ENCODE measurements at regions not wholly inside any gene's neighbourhood (a gene's known extent, or its start where the extent isn't known, plus 50 kb on each side); places are given as distances from the start of the nearest gene placed in this dataset.

GRCh38 chr1:67589519-67590233, 95.3 kb upstream of the GADD45A start:
- Histone ChIP-seq H4K20me1 (ENCODE audit: insufficient read depth) (no peaks in the 10 kb centered on the region), H2AFZ (no peak overlapping the region), H3K9me2 (ENCODE audit: insufficient read depth) (no peaks in the 10 kb centered on the region), H3K4me3 (no peak overlapping the region), H3K36me3 (ENCODE audit: low read depth) (no peaks in the 10 kb centered on the region), H3K4me2 (no peak overlapping the region), H3F3A (ENCODE audit: insufficient read depth, low read depth) (no peaks in the 10 kb centered on the region), H3K4me1 (replicated peaks; ENCODE audit: insufficient read depth) (no peaks in the 10 kb centered on the region), H3K9me3 (ENCODE audit: insufficient read depth, low read depth) (no peaks in the 10 kb centered on the region), H3K79me2 (ENCODE audit: low read depth) (no peaks in the 10 kb centered on the region), H3K27ac (no peak overlapping the region), H3K27me3 (ENCODE audit: insufficient read depth, low read depth) (no peaks in the 10 kb centered on the region)
- POLR2A ChIA-PET (ENCODE audit: unreplicated experiment): no interaction called here
- BruUV-seq (replicated peaks): no TSS peak
- CTCF ChIA-PET: no interaction called here
- no peak for DNase-seq
- TF ChIP-seq CTCF (conservative IDR thresholded peaks at IDR 0.05): no peak
- intact Hi-C loops (cut with micrococcal nuclease; ENCODE audit: unreplicated experiment): no loop called here

DNA sequence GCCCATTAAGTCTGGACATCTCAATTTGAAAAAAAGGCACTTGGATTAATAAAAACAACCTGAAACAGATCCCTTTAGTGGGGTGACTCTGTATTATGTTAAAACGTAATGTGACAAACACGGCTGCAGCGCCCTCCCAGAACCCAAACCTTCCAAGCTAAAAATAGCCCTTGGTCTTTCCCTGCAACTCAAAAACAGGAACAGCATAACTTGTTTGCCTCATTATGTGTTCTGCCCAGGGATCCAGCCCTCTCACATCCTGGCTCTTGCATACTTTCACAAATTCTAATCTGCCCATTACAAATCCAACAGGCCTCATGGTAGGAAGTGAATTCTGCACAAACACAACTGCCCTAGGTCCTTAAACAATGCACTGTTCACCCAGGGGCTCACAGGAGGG, 94.7 kb upstream of the GADD45A start:
- Histone ChIP-seq H3K79me2 (ENCODE audit: low read depth) (no peaks in the 10 kb centered on the region), H3K36me3 (ENCODE audit: low read depth) (no peaks in the 10 kb centered on the region), H4K20me1 (ENCODE audit: insufficient read depth) (no peaks in the 10 kb centered on the region), H3K9me2 (ENCODE audit: insufficient read depth) (no peaks in the 10 kb centered on the region), H3K27ac (no peak overlapping the region), H3K4me1 (replicated peaks; ENCODE audit: insufficient read depth) (no peaks in the 10 kb centered on the region), H3K27me3 (ENCODE audit: insufficient read depth, low read depth) (no peaks in the 10 kb centered on the region), H3K4me2 (no peak overlapping the region), H3K4me3 (no peak overlapping the region), H3F3A (ENCODE audit: insufficient read depth, low read depth) (no peaks in the 10 kb centered on the region), H3K9me3 (ENCODE audit: insufficient read depth, low read depth) (no peaks in the 10 kb centered on the region), H2AFZ (no peak overlapping the region)
- intact Hi-C loops (cut with micrococcal nuclease; ENCODE audit: unreplicated experiment): no loop called here
- ChIA-PET POLR2A (ENCODE audit: unreplicated experiment) (no interaction called here), CTCF (no interaction called here)
- TF ChIP-seq CTCF (conservative IDR thresholded peaks at IDR 0.05) (no peak), EZH2 (IDR thresholded peaks at IDR 0.05; ENCODE audit: low read depth) (no peak)
- no TSS peak for BruUV-seq (replicated peaks)
- no peak for DNase-seq

DNA sequence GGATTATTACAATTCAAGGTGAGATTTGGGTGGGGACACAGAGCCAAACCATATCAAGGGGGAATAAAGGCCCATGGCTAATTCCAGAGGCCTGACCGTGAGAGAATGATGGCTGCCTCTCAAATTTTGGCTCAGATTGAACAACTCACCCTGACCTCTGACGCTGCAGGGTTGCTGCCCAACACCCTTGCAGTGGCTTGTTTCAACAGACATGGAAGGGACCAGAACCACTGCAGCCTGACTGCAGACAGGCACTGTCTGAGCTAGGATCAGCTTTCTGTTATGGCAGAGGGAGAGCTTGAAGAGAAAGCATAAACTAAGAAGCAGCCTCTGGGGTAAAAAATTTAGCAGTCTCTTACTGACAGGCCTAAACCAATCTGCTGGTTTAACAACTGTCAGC, 90.2 kb upstream of the GADD45A start:
- Histone ChIP-seq H3K4me1 (replicated peaks; ENCODE audit: insufficient read depth) (no peaks in the 10 kb centered on the region), H3K4me2 (no peak overlapping the region), H3K27me3 (ENCODE audit: insufficient read depth, low read depth) (no peaks in the 10 kb centered on the region), H3F3A (ENCODE audit: insufficient read depth, low read depth) (no peaks in the 10 kb centered on the region), H3K27ac (no peak overlapping the region), H2AFZ (no peak overlapping the region), H3K79me2 (ENCODE audit: low read depth) (no peaks in the 10 kb centered on the region), H3K9me3 (ENCODE audit: insufficient read depth, low read depth) (no peaks in the 10 kb centered on the region), H4K20me1 (ENCODE audit: insufficient read depth) (no peaks in the 10 kb centered on the region), H3K36me3 (ENCODE audit: low read depth) (no peaks in the 10 kb centered on the region), H3K4me3 (no peak overlapping the region), H3K9me2 (ENCODE audit: insufficient read depth) (no peaks in the 10 kb centered on the region)
- TF ChIP-seq EZH2 (IDR thresholded peaks at IDR 0.05; ENCODE audit: low read depth) (no peak), CTCF (conservative IDR thresholded peaks at IDR 0.05) (no peak)
- CTCF ChIA-PET: no interaction called here
- intact Hi-C loops (cut with micrococcal nuclease; ENCODE audit: unreplicated experiment): no loop called here
- no peak for DNase-seq
- POLR2A ChIA-PET (ENCODE audit: unreplicated experiment): no interaction called here
- no TSS peak for BruUV-seq (replicated peaks)

All from PC-9 (cell line).